Endodermal cell (in vitro differentiated cells): ENCODE measurements at regions not wholly inside any gene's neighbourhood (a gene's known extent, or its start where the extent isn't known, plus 50 kb on each side); places are given as distances from the start of the nearest gene placed in this dataset.

ENCODE experiments used
- DNase-seq: peaks from one replicate; pipeline ENCODE4 v3.0.0-alpha.2; 2017
- H3K27ac ChIP-seq: 2 replicates; pipeline ENCODE4 v1.5.1; 2013; ENCODE audit warnings: mild to moderate bottlenecking, low read depth, low read length, moderate library complexity
- H3K27me3 ChIP-seq: 2 replicates; pipeline ENCODE4 v1.6.1; 2013; ENCODE audit warnings: mild to moderate bottlenecking, low read length, moderate library complexity; ENCODE audit not compliant: insufficient read depth, control insufficient read depth, poor library complexity, severe bottlenecking
- H3K36me3 ChIP-seq: 2 replicates; pipeline ENCODE4 v1.7.0; 2013; ENCODE audit warnings: mild to moderate bottlenecking, low read length, moderate library complexity; ENCODE audit not compliant: control insufficient read depth, insufficient read depth
- H3K4me1 ChIP-seq: one replicate; pipeline ENCODE4 v1.7.0; 2013; ENCODE audit warnings: low read length; ENCODE audit not compliant: control insufficient read depth, insufficient read depth
- H3K4me3 ChIP-seq: 2 replicates; pipeline ENCODE4 v1.5.1; 2013; ENCODE audit warnings: mild to moderate bottlenecking, low read length, moderate library complexity
- H3K9ac ChIP-seq: 2 replicates; pipeline ENCODE4 v1.6.1; 2013; ENCODE audit warnings: mild to moderate bottlenecking, low read length, moderate library complexity; ENCODE audit not compliant: poor library complexity, severe bottlenecking; ENCODE audit errors: extremely low read depth
- H3K9me3 ChIP-seq: 2 replicates; pipeline ENCODE4 v1.6.1; 2013; ENCODE audit warnings: mild to moderate bottlenecking, low read length, moderate library complexity; ENCODE audit not compliant: control insufficient read depth
- H3K27ac Mint-ChIP-seq: 2 replicates; pipeline ENCODE4 v1.8.0; 2020; ENCODE audit warnings: mixed read lengths
- H3K27me3 Mint-ChIP-seq: 2 replicates; pipeline ENCODE4 v1.8.0; 2021; ENCODE audit warnings: mild to moderate bottlenecking, mixed read lengths; ENCODE audit not compliant: insufficient read depth
- H3K36me3 Mint-ChIP-seq: 2 replicates; pipeline ENCODE4 v1.8.0; 2020; ENCODE audit warnings: low read depth, mixed read lengths
- H3K4me1 Mint-ChIP-seq: 2 replicates; pipeline ENCODE4 v1.8.0; 2020; ENCODE audit warnings: mixed read lengths
- H3K4me3 Mint-ChIP-seq: 2 replicates; pipeline ENCODE4 v1.8.0; 2020; ENCODE audit warnings: mild to moderate bottlenecking, moderate library complexity, mixed read lengths
- H3K9me3 Mint-ChIP-seq: 2 replicates; pipeline ENCODE4 v1.8.0; 2020; ENCODE audit warnings: mild to moderate bottlenecking, mixed read lengths
- WGBS, 2 experiments: methylation state at CpG; one replicate each; pipeline versions ENCODE4 v1.1.5 to v1.1.7; 2013; ENCODE audit warnings: missing lambda C conversion rate in 2 of 2, mixed read lengths in 1 of 2; ENCODE audit not compliant: insufficient coverage in 1 of 2, insufficient read length in 1 of 2; 5-methylcytosine and 5-hydroxymethylcytosine counted together
- TF ChIP-seq, protein P1 (sequence below): fragments of 200-600 bp; sonication (generic); conservative IDR thresholded peaks from 2 replicates; pipeline ENCODE4 v1.5.0; 2021; ENCODE audit warnings: antibody characterized with exemption, mild to moderate bottlenecking

DNA sequence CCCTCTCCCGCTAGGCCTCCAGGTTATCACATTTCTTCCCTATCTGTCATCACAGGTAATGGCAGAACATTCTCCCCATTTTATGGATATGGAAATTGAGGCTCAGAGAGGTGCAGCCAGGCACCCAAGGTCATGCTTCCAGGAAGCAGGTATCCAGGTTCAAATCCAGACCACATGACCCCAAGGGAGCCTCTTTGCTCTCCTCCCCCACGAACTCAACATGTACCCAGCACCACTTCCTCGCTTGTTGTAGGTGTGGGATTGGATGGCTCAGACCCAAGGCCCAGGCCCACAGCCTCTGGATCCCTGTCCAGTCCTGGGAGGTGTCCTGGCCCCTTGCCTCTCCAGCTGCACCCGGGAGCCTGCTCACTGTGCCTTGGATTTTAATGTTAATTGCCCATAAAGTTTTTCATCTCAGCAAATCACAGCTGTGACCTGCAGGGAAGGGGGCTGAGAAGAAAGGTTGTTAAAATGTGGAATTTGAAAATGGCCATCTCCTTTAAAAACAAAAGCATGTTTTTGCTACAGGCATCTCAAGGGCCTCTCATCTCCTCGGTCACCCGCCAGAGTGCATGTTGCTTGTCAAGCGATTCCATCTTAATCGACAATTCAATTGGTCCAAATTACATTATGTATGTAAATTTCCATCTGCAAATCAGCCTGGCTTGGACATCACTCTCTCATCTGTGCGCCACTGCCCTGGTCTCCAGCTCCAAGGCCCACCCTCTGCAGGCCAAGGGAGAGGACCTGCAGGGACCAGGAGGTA lies 205.4 kb upstream of the ZMIZ1 start:
- 88 to 100% methylated on average over 5 to 9 of the region's 9 CpGs for WGBS, 2 experiments
- H3K36me3 ChIP-seq, result no peaks in the 10 kb centered on the region
- peaks cover 16% of the 10 kb centered on the region for H3K27me3 Mint-ChIP-seq

DNA sequence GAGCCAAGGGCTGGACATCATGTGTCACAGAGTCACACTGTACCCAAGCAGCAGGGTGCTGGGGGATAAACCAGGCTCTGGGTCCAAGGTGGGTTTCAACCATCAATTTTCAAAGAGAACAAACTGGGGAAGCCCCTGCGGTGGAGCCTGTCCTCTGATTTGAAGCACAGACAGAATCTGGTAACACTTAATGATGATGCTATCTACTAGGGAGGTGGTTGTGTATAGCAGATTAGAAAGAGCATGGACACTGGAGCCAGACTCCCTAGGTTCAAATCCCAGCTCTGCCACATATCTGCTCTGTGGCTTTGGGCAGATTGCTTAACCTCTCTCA lies 204.9 kb upstream of the ZMIZ1 start:
- no peaks in the 10 kb centered on the region for H3K36me3 Mint-ChIP-seq
- peaks cover 9% of the 10 kb centered on the region for H3K4me1 Mint-ChIP-seq
- H3K9me3 ChIP-seq, result no peaks in the 10 kb centered on the region
- H3K4me3 ChIP-seq, result no peak overlapping the region
- peaks cover 18% of the 10 kb centered on the region for H3K27me3 Mint-ChIP-seq
- H3K9me3 Mint-ChIP-seq, result no peaks in the 10 kb centered on the region
- TF ChIP-seq, protein P1, sequence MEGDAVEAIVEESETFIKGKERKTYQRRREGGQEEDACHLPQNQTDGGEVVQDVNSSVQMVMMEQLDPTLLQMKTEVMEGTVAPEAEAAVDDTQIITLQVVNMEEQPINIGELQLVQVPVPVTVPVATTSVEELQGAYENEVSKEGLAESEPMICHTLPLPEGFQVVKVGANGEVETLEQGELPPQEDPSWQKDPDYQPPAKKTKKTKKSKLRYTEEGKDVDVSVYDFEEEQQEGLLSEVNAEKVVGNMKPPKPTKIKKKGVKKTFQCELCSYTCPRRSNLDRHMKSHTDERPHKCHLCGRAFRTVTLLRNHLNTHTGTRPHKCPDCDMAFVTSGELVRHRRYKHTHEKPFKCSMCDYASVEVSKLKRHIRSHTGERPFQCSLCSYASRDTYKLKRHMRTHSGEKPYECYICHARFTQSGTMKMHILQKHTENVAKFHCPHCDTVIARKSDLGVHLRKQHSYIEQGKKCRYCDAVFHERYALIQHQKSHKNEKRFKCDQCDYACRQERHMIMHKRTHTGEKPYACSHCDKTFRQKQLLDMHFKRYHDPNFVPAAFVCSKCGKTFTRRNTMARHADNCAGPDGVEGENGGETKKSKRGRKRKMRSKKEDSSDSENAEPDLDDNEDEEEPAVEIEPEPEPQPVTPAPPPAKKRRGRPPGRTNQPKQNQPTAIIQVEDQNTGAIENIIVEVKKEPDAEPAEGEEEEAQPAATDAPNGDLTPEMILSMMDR, result no peak
- WGBS, 2 experiments, result 93 to 100% methylated on average over 1 of the region's 1 CpG
- H3K27ac ChIP-seq, result no peak overlapping the region
- no peak overlapping the region for H3K4me3 Mint-ChIP-seq
- no peak overlapping the region for H3K9ac ChIP-seq
- peaks cover 2% of the 10 kb centered on the region for H3K27me3 ChIP-seq
- H3K27ac Mint-ChIP-seq, result no peak overlapping the region
- no peaks in the 10 kb centered on the region for H3K4me1 ChIP-seq
- no peaks in the 10 kb centered on the region for H3K36me3 ChIP-seq
- DNase-seq, result no peak

More for the DNA sequence above, 205.4 kb upstream of the ZMIZ1 start:
- Mint-ChIP-seq H3K27ac (no peak overlapping the region), H3K4me1 (peaks cover 9% of the 10 kb centered on the region), H3K36me3 (no peaks in the 10 kb centered on the region), H3K9me3 (no peaks in the 10 kb centered on the region), H3K4me3 (no peak overlapping the region)
- Histone ChIP-seq H3K4me3 (no peak overlapping the region), H3K27me3 (no peaks in the 10 kb centered on the region), H3K9ac (no peak overlapping the region), H3K4me1 (no peaks in the 10 kb centered on the region), H3K9me3 (no peaks in the 10 kb centered on the region), H3K27ac (no peak overlapping the region)
- no peak for DNase-seq
- TF ChIP-seq, protein P1, result no peak

DNA sequence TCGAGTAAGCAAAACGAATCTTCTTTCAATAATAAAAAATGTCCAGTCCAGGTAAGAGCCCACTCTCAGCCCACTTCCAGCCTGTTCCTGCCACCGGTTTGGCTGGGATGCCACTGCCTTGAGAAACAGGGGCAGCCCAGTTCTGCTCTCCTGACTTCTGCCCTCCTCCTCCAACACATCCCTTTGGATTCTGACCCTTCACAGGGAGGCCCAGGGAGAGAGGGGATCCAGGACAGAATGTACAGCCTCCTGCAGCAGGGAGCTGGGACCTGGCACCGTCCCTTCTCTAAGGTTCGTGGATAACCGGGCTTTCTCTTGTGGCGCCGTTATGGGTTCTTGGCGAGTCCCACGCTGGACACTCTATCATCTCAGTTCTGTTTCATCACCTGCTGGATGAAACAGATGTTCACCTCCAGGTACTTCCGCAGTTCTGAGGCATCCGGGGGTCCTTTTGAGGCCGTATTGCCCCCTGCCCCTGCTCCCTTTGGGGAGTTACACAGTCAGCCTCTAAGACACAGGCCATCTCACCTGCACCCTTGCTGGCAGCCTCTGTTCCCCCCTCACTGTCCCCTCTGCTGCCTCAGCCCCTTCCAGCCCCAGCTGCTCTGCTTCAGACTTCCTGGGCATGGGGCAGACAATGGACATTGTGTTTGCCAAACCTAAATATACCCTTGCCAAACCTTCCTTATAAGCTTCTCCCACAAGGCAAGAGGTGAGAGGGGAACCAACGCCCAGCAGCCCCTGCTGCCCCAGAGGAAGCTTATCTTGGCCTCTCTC lies 203.8 kb upstream of the ZMIZ1 start:
- Histone ChIP-seq H3K9ac (no peak overlapping the region), H3K27me3 (peaks cover 5% of the 10 kb centered on the region), H3K9me3 (no peaks in the 10 kb centered on the region), H3K27ac (no peak overlapping the region), H3K4me1 (no peaks in the 10 kb centered on the region), H3K4me3 (no peak overlapping the region), H3K36me3 (no peaks in the 10 kb centered on the region)
- DNase-seq, result no peak
- Mint-ChIP-seq H3K27me3 (peaks cover 21% of the 10 kb centered on the region), H3K4me3 (no peak overlapping the region), H3K36me3 (no peaks in the 10 kb centered on the region), H3K4me1 (peaks cover 5% of the 10 kb centered on the region), H3K9me3 (no peaks in the 10 kb centered on the region), H3K27ac (no peak overlapping the region)
- TF ChIP-seq, protein P1, result no peak
- WGBS, 2 experiments, result 91 to 99% methylated on average over 11 to 14 of the region's 14 CpGs
